Bronchial epithelial cell (primary cell): ENCODE measurements at regions not wholly inside any gene's neighbourhood (a gene's known extent, or its start where the extent isn't known, plus 50 kb on each side); places are given as distances from the start of the nearest gene placed in this dataset.
"Not testable (repeated sequence)": the region's sequence is repeated elsewhere in the genome, so short reads cannot be mapped to it uniquely, and the experiment has no call there.

Experiments used
- DNase-seq: peaks from one replicate; pipeline ENCODE4 v3.0.0-alpha.2; 2010; ENCODE audit warnings: low read depth
- FAIRE-seq: peaks from 2 replicates; lab custom pipeline; 2011; peaks lifted over from hg19 to GRCh38; lab: Jason Lieb, UNC
- H3K27me3 ChIP-seq: 2 replicates; pipeline ENCODE4 v1.5.1; 2011; ENCODE audit warnings: low read length; ENCODE audit not compliant: control insufficient read depth, insufficient read depth
- H3K36me3 ChIP-seq: 2 replicates; pipeline ENCODE4 v1.5.1; 2011; ENCODE audit warnings: low read length; ENCODE audit not compliant: control insufficient read depth, insufficient read depth
- H3K4me3 ChIP-seq: 2 replicates; pipeline ENCODE4 v1.5.1; 2011; ENCODE audit warnings: mild to moderate bottlenecking, low read depth, low read length, control low read depth
- CTCF ChIP-seq: IDR thresholded peaks from 2 replicates; pipeline ENCODE4 v1.5.1; 2011; ENCODE audit warnings: mild to moderate bottlenecking, moderate library complexity, low read length, control low read depth, inconsistent platforms; ENCODE audit not compliant: insufficient read depth, severe bottlenecking

GRCh38 chr2:215260097-215260677, 51.7 kb upstream of the ATIC start:
- no peak for TF ChIP-seq CTCF
- H3K4me3 ChIP-seq, result no peak overlapping the region
- H3K27me3 ChIP-seq, result no peaks in the 10 kb centered on the region
- DNase-seq, result no peak
- FAIRE-seq, result no peak
- no peaks in the 10 kb centered on the region for H3K36me3 ChIP-seq

GRCh38 chr2:215249501-215249900, 62.4 kb upstream of the ATIC start:
- Histone ChIP-seq H3K36me3 (no peaks in the 10 kb centered on the region), H3K27me3 (no peaks in the 10 kb centered on the region), H3K4me3 (no peak overlapping the region)
- FAIRE-seq (no peak), DNase-seq (no peak)
- TF ChIP-seq CTCF, result no peak

- not testable (repeated sequence) for H3K4me3 ChIP-seq, H3K36me3 ChIP-seq, DNase-seq, FAIRE-seq, H3K27me3 ChIP-seq
Measured at GRCh38 chr2:215245919-215246318, 65.9 kb upstream of the ATIC start.

- DNase-seq (no peak), FAIRE-seq (no peak)
- H3K27me3 ChIP-seq, result no peaks in the 10 kb centered on the region
- no peak overlapping the region for H3K4me3 ChIP-seq
- H3K36me3 ChIP-seq, result no peaks in the 10 kb centered on the region
- TF ChIP-seq CTCF, result no peak
Measured at GRCh38 chr2:215241791-215242305, 70.0 kb upstream of the ATIC start.

GRCh38 chr2:215238485-215239098, 73.3 kb upstream of the ATIC start:
- no peak for TF ChIP-seq CTCF
- H3K4me3 ChIP-seq, result no peak overlapping the region
- DNase-seq (peak; percentile 19), FAIRE-seq (no peak)
- H3K36me3 ChIP-seq, result no peaks in the 10 kb centered on the region
- H3K27me3 ChIP-seq, result no peaks in the 10 kb centered on the region

- TF ChIP-seq CTCF, result no peak
- H3K36me3 ChIP-seq, result no peaks in the 10 kb centered on the region
- no peaks in the 10 kb centered on the region for H3K27me3 ChIP-seq
- no peak for FAIRE-seq
- no peak for DNase-seq
- no peak overlapping the region for H3K4me3 ChIP-seq
Measured at GRCh38 chr2:215236131-215236530, 75.7 kb upstream of the ATIC start.

GRCh38 chr2:215220221-215220620, 81.8 kb upstream of the ABCA12 start:
- FAIRE-seq, DNase-seq: not testable (repeated sequence)

More at GRCh38 chr2:215220221-215220620, 81.8 kb upstream of the ABCA12 start:
- not testable (repeated sequence) for H3K36me3 ChIP-seq, H3K27me3 ChIP-seq, H3K4me3 ChIP-seq
